Kidney epithelial cell (primary cell): ENCODE measurements at regions not wholly inside any gene's neighbourhood (a gene's known extent, or its start where the extent isn't known, plus 50 kb on each side); places are given as distances from the start of the nearest gene placed in this dataset.

Source experiments
- DNase-seq: peaks from one replicate; pipeline ENCODE4 v3.0.0-alpha.2; 2010; ENCODE audit warnings: low read depth
- H3K27me3 ChIP-seq: 2 replicates; pipeline ENCODE4 v1.6.0; 2011; ENCODE audit warnings: low read length; ENCODE audit not compliant: control insufficient read depth, insufficient read depth
- H3K36me3 ChIP-seq: 2 replicates; pipeline ENCODE4 v1.5.1; 2011; ENCODE audit warnings: low read length; ENCODE audit not compliant: control insufficient read depth, insufficient read depth
- H3K4me3 ChIP-seq: 2 replicates; pipeline ENCODE4 v1.5.1; 2011; ENCODE audit warnings: low read depth, mild to moderate bottlenecking, control low read depth, low read length
- CTCF ChIP-seq: IDR thresholded peaks from 2 replicates; pipeline ENCODE4 v1.5.1; 2011; ENCODE audit warnings: mild to moderate bottlenecking, moderate library complexity, low read length, control low read depth, inconsistent platforms; ENCODE audit not compliant: insufficient read depth, poor library complexity, severe bottlenecking

GRCh38 chr21:15679630-15680029, 50.2 kb upstream of the USP25 start:
- no peaks in the 10 kb centered on the region for H3K27me3 ChIP-seq
- no peaks in the 10 kb centered on the region for H3K36me3 ChIP-seq
- no peak for DNase-seq
- H3K4me3 ChIP-seq, result no peak overlapping the region
- TF ChIP-seq CTCF, result no peak
